GM18520 (cell line): ENCODE measurements at regions not wholly inside any gene's neighbourhood (a gene's known extent, or its start where the extent isn't known, plus 50 kb on each side); places are given as distances from the start of the nearest gene placed in this dataset.

ENCODE experiments used
- ATAC-seq: cut with Tn5 transposase; IDR thresholded peaks from one replicate; pipeline ENCODE4 v1.9.1; 2021; ENCODE audit not compliant: unreplicated experiment

GRCh38 chr12:24175284-24175683, 225.8 kb upstream of the SOX5 start:
- no peak for ATAC-seq

- no peak for ATAC-seq
Observed at GRCh38 chr12:24173067-24173466, 223.6 kb upstream of the SOX5 start.

GRCh38 chr12:24172773-24173066, 223.2 kb upstream of the SOX5 start:
- no peak for ATAC-seq

GRCh38 chr12:24172031-24172772, 222.7 kb upstream of the SOX5 start:
- peak; percentile 70 for ATAC-seq

GRCh38 chr12:24155042-24155441, 205.6 kb upstream of the SOX5 start:
- no peak for ATAC-seq

GRCh38 chr12:24153079-24153478, 203.6 kb upstream of the SOX5 start:
- no peak for ATAC-seq

GRCh38 chr12:24152270-24152669, 202.8 kb upstream of the SOX5 start:
- no peak for ATAC-seq

GRCh38 chr12:24143928-24144327, 194.5 kb upstream of the SOX5 start:
- ATAC-seq = no peak

- no peak for ATAC-seq
Observed at GRCh38 chr12:24139035-24139434, 189.6 kb upstream of the SOX5 start.

- ATAC-seq = no peak
Observed at GRCh38 chr12:24138041-24138440, 188.6 kb upstream of the SOX5 start.

- ATAC-seq = no peak
Observed at GRCh38 chr12:24135158-24135850, 185.8 kb upstream of the SOX5 start.

- no peak for ATAC-seq
Observed at GRCh38 chr12:24134092-24134491, 184.6 kb upstream of the SOX5 start.

- ATAC-seq = no peak
Observed at GRCh38 chr12:24133384-24133783, 183.9 kb upstream of the SOX5 start.

GRCh38 chr12:24127919-24128721, 178.7 kb upstream of the SOX5 start:
- ATAC-seq = peak; percentile 95

- ATAC-seq = no peak
Observed at GRCh38 chr12:24125280-24125679, 175.8 kb upstream of the SOX5 start.

- ATAC-seq = no peak
Observed at GRCh38 chr12:24121911-24122310, 172.4 kb upstream of the SOX5 start.

- no peak for ATAC-seq
Observed at GRCh38 chr12:24118668-24119067, 169.2 kb upstream of the SOX5 start.

- ATAC-seq = no peak
Observed at GRCh38 chr12:24116548-24116947, 167.1 kb upstream of the SOX5 start.

GRCh38 chr12:24113701-24114100, 164.2 kb upstream of the SOX5 start:
- no peak for ATAC-seq

GRCh38 chr12:24111616-24112015, 162.1 kb upstream of the SOX5 start:
- ATAC-seq = no peak

- ATAC-seq = no peak
Observed at GRCh38 chr12:24111086-24111485, 161.6 kb upstream of the SOX5 start.
